AG10803 (cell line): ENCODE measurements at regions not wholly inside any gene's neighbourhood (a gene's known extent, or its start where the extent isn't known, plus 50 kb on each side); places are given as distances from the start of the nearest gene placed in this dataset.

Source experiments
- DNase-seq: peaks from one replicate; pipeline ENCODE4 v3.0.0; 2010; ENCODE audit warnings: low read depth
- H3K4me3 ChIP-seq: 2 replicates; pipeline ENCODE4 v1.5.1; 2011; ENCODE audit warnings: mild to moderate bottlenecking, low read length, control low read depth
- TF ChIP-seq, protein P1 (sequence below): conservative IDR thresholded peaks from 2 replicates; pipeline ENCODE4 v1.5.1; 2011; ENCODE audit warnings: mild to moderate bottlenecking, low read length, control low read depth, inconsistent platforms

DNA sequence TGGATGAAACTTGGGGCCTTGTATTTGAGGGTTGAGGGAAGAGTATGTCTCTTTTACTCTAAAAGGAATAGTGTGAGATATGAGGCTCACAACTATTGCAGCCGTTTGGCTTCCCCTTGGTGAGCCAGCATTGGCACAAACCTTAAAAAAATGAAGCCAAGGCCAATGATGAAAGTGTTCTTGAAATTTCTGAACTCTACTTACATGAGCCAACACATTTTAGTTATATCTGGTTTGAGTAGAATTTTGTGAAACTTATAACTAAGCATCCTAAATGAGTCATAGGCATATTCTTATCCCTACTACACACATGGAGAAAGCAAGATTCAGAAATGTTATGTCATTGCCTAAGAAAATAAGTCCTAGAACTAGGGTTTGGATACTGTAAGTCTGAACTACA is 55.3 kb upstream of the ACSS3 start:
- TF ChIP-seq, protein P1, sequence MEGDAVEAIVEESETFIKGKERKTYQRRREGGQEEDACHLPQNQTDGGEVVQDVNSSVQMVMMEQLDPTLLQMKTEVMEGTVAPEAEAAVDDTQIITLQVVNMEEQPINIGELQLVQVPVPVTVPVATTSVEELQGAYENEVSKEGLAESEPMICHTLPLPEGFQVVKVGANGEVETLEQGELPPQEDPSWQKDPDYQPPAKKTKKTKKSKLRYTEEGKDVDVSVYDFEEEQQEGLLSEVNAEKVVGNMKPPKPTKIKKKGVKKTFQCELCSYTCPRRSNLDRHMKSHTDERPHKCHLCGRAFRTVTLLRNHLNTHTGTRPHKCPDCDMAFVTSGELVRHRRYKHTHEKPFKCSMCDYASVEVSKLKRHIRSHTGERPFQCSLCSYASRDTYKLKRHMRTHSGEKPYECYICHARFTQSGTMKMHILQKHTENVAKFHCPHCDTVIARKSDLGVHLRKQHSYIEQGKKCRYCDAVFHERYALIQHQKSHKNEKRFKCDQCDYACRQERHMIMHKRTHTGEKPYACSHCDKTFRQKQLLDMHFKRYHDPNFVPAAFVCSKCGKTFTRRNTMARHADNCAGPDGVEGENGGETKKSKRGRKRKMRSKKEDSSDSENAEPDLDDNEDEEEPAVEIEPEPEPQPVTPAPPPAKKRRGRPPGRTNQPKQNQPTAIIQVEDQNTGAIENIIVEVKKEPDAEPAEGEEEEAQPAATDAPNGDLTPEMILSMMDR, result no peak
- peak; percentile 3 for DNase-seq
- H3K4me3 ChIP-seq, result no peak overlapping the region

DNA sequence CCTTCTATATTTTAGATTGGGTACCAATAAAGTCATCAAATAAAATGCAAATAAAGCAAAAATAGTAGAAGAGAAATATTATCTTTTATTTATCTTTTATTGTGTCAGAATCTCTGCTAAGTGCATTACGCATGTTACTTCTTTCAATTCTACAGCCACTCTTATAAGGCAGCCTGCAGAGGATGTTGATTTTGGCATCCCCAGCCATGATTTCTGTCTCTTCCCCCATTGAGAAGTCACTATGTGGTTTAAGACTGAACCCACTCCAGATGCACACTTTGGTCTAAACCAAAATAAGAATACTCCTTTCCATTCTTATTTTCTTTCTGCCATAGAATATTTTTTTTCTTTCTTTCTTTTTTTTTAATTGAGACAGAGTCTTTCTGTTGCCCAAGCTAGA is 56.0 kb upstream of the ACSS3 start:
- no peak overlapping the region for H3K4me3 ChIP-seq
- TF ChIP-seq, protein P1, result no peak
- no peak for DNase-seq

GRCh38 chr12:81021131-81021748 is 56.6 kb upstream of the ACSS3 start:
- TF ChIP-seq, protein P1, result no peak
- DNase-seq, result no peak
- no peak overlapping the region for H3K4me3 ChIP-seq

- TF ChIP-seq, protein P1, result no peak
- no peak overlapping the region for H3K4me3 ChIP-seq
- no peak for DNase-seq
Observed at GRCh38 chr12:81017792-81018191, 60.1 kb upstream of the ACSS3 start.

DNA sequence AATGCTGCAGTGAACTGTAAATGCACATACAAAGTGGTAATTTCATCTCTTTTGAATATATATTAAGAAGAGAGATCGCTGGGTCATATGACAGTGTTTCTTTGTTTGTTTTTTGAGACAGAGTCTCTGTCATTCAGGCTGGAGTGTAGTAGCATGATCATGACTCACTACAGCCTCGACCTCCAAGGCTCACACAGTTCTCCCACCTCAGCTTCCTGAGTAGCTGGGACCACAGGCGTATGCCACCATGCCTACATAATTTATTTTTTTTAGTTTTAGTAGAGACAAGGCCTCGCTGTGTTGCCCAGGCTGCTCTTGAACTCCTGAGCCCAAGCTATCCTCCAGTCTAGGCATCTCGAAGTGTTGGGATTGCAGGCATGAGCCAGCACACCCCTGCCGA is 62.4 kb upstream of the ACSS3 start:
- H3K4me3 ChIP-seq, result no peak overlapping the region
- TF ChIP-seq, protein P1, result no peak
- no peak for DNase-seq

DNA sequence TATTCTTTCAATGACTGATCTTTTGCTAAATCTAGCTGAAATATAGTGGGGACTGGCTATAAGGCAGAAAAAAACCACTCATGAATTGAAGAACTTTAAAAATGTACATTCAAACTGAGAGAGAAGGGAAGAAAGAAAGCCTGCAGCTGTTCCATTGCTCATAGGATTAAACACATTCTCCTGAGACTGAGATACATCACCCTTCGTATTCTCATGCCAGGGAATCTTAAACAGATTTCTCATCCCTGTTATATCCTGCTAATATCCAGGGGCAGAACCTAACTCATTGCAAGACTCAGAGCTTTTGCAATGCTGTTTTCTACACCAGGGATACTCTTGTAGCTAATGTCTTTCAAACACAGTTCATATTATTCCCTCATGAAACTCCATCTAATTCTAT is 67.2 kb upstream of the ACSS3 start:
- H3K4me3 ChIP-seq, result no peak overlapping the region
- TF ChIP-seq, protein P1, result no peak
- DNase-seq, result no peak

GRCh38 chr12:81005606-81006005 is 67.9 kb upstream of the LIN7A start:
- H3K4me3 ChIP-seq, result no peak overlapping the region
- no peak for DNase-seq
- TF ChIP-seq, protein P1, result no peak
